ENCODE measurements at regions not wholly inside any gene's neighbourhood (a gene's known extent, or its start where the extent isn't known, plus 50 kb on each side); places are given as distances from the start of the nearest gene placed in this dataset.

GRCh38 chr6:105675715-105676397 lies 273.0 kb upstream of the PREP start:
- no peak for TF ChIP-seq ZNF331 (CRISPR knock-in tag; IDR thresholded peaks at IDR 0.05; ENCODE audit: low read depth)
- TF ChIP-seq ZNF462 (CRISPR knock-in tag; IDR thresholded peaks at IDR 0.05): no peak
- no peak for TF ChIP-seq NANOG (IDR thresholded peaks at IDR 0.05; ENCODE audit: borderline replicate concordance)
- TF ChIP-seq REST (IDR thresholded peaks at IDR 0.05; ENCODE audit: unreplicated experiment): no peak
- no peak for TF ChIP-seq CTCF (conservative IDR thresholded peaks at IDR 0.05; ENCODE audit: low read depth in 2 of 2)
- TF ChIP-seq POLR2AphosphoS5 (IDR thresholded peaks at IDR 0.05; ENCODE audit: low read depth): no peak
- TF ChIP-seq JUNB (IDR thresholded peaks at IDR 0.05; ENCODE audit: unreplicated experiment): no peak
- no peak for TF ChIP-seq ZNF114 (CRISPR knock-in tag; IDR thresholded peaks at IDR 0.05)
- no peak for TF ChIP-seq EZH2phosphoT487 (IDR thresholded peaks at IDR 0.05; ENCODE audit: unreplicated experiment)
- TF ChIP-seq ETS1 (IDR thresholded peaks at IDR 0.05): no peak
- TF ChIP-seq EZH2 (IDR thresholded peaks at IDR 0.05; ENCODE audit: low read depth, unreplicated experiment): no peak
- TF ChIP-seq STAT1 (IDR thresholded peaks at IDR 0.05; ENCODE audit: unreplicated experiment): no peak
- H3K9me2 ChIP-seq (ENCODE audit: insufficient read depth): 0 out of 2 replicates have a peak, but pooled peaks cover 20% of the 10 kb centered on the region
- no peak for ATAC-seq
- H3K27me3 ChIP-seq (ENCODE audit: insufficient read depth): no peaks in the 10 kb centered on the region
- H3K4me2 ChIP-seq: no peak overlapping the region
- Mint-ChIP-seq H3K4me1 (peaks cover 4% of the 10 kb centered on the region; the same call in 1 of the 3 replicates), H3K36me3 (ENCODE audit: low read depth) (no peaks in the 10 kb centered on the region), H3K27me3 (ENCODE audit: insufficient read depth, low read depth, poor library complexity) (no peaks in the 10 kb centered on the region), H3K27ac (no peak overlapping the region), H3K4me3 (no peak overlapping the region), H3K9me3 (peaks cover 5% of the 10 kb centered on the region; the same call in 1 of the 3 replicates)
- no peaks in the 10 kb centered on the region for H4K20me1 ChIP-seq (replicated peaks; ENCODE audit: insufficient read depth)
- DNase-seq (ENCODE audit: low spot score): no peak
- H3K27ac ChIP-seq (ENCODE audit: low read depth): no peak overlapping the region
- peak overlapping the region; percentile 78; the same call in 1 of the 2 replicates for H2AFZ ChIP-seq
- no peaks in the 10 kb centered on the region for H3K36me3 ChIP-seq (ENCODE audit: insufficient read depth)
- no peak overlapping the region for H3K4me3 ChIP-seq
- no peaks in the 10 kb centered on the region for H3F3A ChIP-seq (replicated peaks; ENCODE audit: low read depth)
- H3K79me2 ChIP-seq (replicated peaks; ENCODE audit: insufficient read depth): no peaks in the 10 kb centered on the region
- peaks cover 6% of the 10 kb centered on the region; the same call in 1 of the 2 replicates for H3K4me1 ChIP-seq (ENCODE audit: insufficient read depth)
